ENCODE measurements at regions not wholly inside any gene's neighbourhood (a gene's known extent, or its start where the extent isn't known, plus 50 kb on each side); places are given as distances from the start of the nearest gene placed in this dataset.

DNA sequence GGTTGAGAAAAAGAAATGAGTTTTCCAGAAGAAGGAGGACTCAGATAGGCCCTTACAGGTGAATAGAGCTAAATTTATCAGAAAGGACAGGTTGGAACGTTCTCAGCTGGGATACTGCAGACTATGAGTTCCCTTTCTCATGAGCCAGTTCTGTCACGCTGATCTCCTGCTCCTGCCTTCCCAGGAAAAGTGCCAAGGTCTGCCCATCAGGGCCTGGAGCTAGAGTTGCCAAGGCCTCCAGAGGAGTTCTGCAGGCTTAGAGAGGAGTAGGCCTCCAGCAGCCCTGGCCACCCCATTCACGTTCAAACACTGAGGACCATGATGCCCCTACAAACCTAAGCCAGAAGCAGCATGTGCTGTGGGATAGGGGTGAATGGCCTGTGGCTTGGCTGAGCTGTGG lies 126.8 kb upstream of the TNR start:
- Histone ChIP-seq H3K4me3 (IDR thresholded peaks at IDR 0.05; ENCODE audit: insufficient read depth, low read depth, low read length) (no peak overlapping the region), H3K4me2 (no peak overlapping the region), H4K20me1 (ENCODE audit: insufficient read depth) (no peaks in the 10 kb centered on the region), H3K27me3 (ENCODE audit: insufficient read depth, low read depth) (no peaks in the 10 kb centered on the region), H3K4me1 (ENCODE audit: low read depth, poor library complexity, severe bottlenecking) (no peaks in the 10 kb centered on the region), H3K36me3 (ENCODE audit: insufficient read depth) (no peaks in the 10 kb centered on the region), H3K9ac (no peak overlapping the region), H3K27ac (no peak overlapping the region), H2AFZ (ENCODE audit: low read depth) (no peak overlapping the region), H3K79me2 (ENCODE audit: insufficient read depth, low read depth) (no peaks in the 10 kb centered on the region)
- TF ChIP-seq, protein P1, sequence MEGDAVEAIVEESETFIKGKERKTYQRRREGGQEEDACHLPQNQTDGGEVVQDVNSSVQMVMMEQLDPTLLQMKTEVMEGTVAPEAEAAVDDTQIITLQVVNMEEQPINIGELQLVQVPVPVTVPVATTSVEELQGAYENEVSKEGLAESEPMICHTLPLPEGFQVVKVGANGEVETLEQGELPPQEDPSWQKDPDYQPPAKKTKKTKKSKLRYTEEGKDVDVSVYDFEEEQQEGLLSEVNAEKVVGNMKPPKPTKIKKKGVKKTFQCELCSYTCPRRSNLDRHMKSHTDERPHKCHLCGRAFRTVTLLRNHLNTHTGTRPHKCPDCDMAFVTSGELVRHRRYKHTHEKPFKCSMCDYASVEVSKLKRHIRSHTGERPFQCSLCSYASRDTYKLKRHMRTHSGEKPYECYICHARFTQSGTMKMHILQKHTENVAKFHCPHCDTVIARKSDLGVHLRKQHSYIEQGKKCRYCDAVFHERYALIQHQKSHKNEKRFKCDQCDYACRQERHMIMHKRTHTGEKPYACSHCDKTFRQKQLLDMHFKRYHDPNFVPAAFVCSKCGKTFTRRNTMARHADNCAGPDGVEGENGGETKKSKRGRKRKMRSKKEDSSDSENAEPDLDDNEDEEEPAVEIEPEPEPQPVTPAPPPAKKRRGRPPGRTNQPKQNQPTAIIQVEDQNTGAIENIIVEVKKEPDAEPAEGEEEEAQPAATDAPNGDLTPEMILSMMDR (conservative IDR thresholded peaks at IDR 0.05; ENCODE audit: low read depth, low read length), result no peak

DNA sequence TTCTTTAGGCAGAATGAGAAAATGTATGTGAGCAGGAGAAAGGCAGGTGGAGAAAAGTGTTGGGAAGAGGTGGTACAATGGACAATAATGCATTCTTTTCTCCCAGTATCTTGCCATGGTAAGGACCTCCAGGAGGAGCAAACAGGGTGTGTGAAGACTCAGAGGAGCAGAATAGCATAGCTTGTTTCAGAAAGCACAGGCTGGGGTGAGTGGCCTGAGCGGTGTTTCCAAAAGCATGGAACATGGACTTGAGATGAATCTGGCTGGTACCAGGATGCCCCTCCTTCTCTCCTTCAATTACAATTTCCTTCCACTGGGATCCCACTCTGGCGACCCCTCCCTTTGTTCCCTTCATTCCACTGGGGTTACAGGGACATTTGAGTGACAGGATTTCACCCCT lies 123.4 kb upstream of the TNR start:
- no peak overlapping the region for H3K4me3 ChIP-seq (IDR thresholded peaks at IDR 0.05; ENCODE audit: insufficient read depth, low read depth, low read length)

DNA sequence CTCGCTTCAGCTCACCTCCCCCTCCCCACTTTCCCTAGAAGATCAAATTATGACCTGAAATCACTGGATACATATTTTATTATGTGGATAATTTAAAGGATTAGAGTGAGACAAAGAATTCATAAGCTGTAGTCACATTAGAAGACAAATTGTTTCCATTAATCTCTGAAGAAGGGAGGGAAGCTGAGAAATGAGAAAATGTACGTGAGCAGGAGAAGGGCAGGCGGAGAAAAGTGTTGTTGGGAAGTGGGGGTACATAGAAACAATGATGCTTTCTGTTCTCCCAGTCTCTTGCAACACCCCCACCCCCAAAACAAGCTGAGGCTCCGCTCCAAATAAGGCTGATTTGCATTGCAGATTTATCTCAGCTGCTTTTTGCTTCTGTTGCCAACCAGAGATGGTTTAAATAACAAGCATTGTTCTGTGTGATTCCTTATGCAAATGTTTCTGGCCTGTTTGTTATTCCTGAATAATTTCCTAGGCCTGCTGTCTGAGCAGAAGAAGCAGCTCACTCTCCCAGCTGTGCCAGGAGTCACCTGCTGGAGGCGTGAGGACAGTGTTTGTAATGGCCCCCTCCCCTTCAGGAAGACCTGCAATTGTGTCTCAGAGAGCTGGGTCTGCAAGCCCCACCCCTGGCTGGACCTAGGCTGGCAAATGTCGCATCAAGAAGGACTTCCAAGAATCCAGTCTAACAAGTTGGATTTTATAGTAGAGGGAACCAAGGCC lies 121.8 kb upstream of the TNR start:
- Histone ChIP-seq H3K27me3 (ENCODE audit: insufficient read depth, low read depth) (no peaks in the 10 kb centered on the region), H3K4me2 (no peak overlapping the region), H4K20me1 (ENCODE audit: insufficient read depth) (no peaks in the 10 kb centered on the region), H3K4me3 (IDR thresholded peaks at IDR 0.05; ENCODE audit: insufficient read depth, low read depth, low read length) (no peak overlapping the region), H3K4me1 (ENCODE audit: low read depth, poor library complexity, severe bottlenecking) (no peaks in the 10 kb centered on the region), H3K36me3 (ENCODE audit: insufficient read depth) (no peaks in the 10 kb centered on the region), H3K79me2 (ENCODE audit: insufficient read depth, low read depth) (no peaks in the 10 kb centered on the region), H2AFZ (ENCODE audit: low read depth) (no peak overlapping the region), H3K27ac (no peak overlapping the region), H3K9ac (no peak overlapping the region)
- TF ChIP-seq, protein P1 (conservative IDR thresholded peaks at IDR 0.05; ENCODE audit: low read depth, low read length), result no peak

More for the DNA sequence above, 123.4 kb upstream of the TNR start:
- no peak overlapping the region for H3K9ac ChIP-seq
- H3K79me2 ChIP-seq (ENCODE audit: insufficient read depth, low read depth), result no peaks in the 10 kb centered on the region
- H3K4me2 ChIP-seq, result no peak overlapping the region
- H3K36me3 ChIP-seq (ENCODE audit: insufficient read depth), result no peaks in the 10 kb centered on the region
- H4K20me1 ChIP-seq (ENCODE audit: insufficient read depth), result no peaks in the 10 kb centered on the region
- H3K27ac ChIP-seq, result no peak overlapping the region
- no peaks in the 10 kb centered on the region for H3K27me3 ChIP-seq (ENCODE audit: insufficient read depth, low read depth)
- no peaks in the 10 kb centered on the region for H3K4me1 ChIP-seq (ENCODE audit: low read depth, poor library complexity, severe bottlenecking)
- H2AFZ ChIP-seq (ENCODE audit: low read depth), result no peak overlapping the region
- TF ChIP-seq, protein P1 (conservative IDR thresholded peaks at IDR 0.05; ENCODE audit: low read depth, low read length), result no peak

DNA sequence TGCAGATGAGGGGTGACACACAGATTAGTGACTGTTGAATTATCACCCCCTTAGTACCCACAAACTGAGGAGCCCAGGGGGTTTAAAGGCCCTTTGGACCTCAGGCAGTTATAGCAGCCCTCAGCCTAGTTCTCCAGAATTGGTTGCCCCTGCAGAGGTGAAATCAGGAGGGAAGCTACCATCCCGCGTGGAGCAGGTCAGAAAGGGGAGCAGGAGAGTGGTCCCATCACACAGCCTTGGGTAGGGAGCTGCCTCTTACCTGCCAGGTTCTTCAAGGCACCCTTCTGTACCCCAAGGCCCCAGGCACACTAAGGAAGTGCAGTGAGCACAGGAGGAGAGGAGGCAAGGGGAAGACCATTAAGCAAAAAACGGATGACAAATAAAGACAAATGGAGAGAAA lies 121.2 kb upstream of the TNR start:
- no peak overlapping the region for H3K4me3 ChIP-seq (IDR thresholded peaks at IDR 0.05; ENCODE audit: insufficient read depth, low read depth, low read length)

More for the DNA sequence above, 121.2 kb upstream of the TNR start:
- no peak overlapping the region for H3K9ac ChIP-seq
- no peaks in the 10 kb centered on the region for H3K27me3 ChIP-seq (ENCODE audit: insufficient read depth, low read depth)
- no peak overlapping the region for H3K27ac ChIP-seq
- H4K20me1 ChIP-seq (ENCODE audit: insufficient read depth), result no peaks in the 10 kb centered on the region
- no peak overlapping the region for H2AFZ ChIP-seq (ENCODE audit: low read depth)
- no peaks in the 10 kb centered on the region for H3K4me1 ChIP-seq (ENCODE audit: low read depth, poor library complexity, severe bottlenecking)
- TF ChIP-seq, protein P1 (conservative IDR thresholded peaks at IDR 0.05; ENCODE audit: low read depth, low read length), result no peak
- no peak overlapping the region for H3K4me2 ChIP-seq
- H3K79me2 ChIP-seq (ENCODE audit: insufficient read depth, low read depth), result no peaks in the 10 kb centered on the region
- no peaks in the 10 kb centered on the region for H3K36me3 ChIP-seq (ENCODE audit: insufficient read depth)

All from KMS-11 (cell line).